Tibial nerve (tissue), 4 donors: ENCODE measurements at regions not wholly inside any gene's neighbourhood (a gene's known extent, or its start where the extent isn't known, plus 50 kb on each side); places are given as distances from the start of the nearest gene placed in this dataset.

Source experiments
- CTCF ChIP-seq, 5 experiments: fragments of 200-600 bp in 3 of 5; fragments of 450-650 bp in 2 of 5; sonication (generic) in 3 of 5; IDR thresholded peaks; one replicate each; pipeline ENCODE4 v1.5.1; 2016 to 2019; ENCODE audit warnings: antibody characterized with exemption in 5 of 5, mild to moderate bottlenecking in 3 of 5, moderate library complexity in 2 of 5
- EP300 ChIP-seq, 2 donors: sonication (generic); formaldehyde crosslinking; IDR thresholded peaks; one replicate each; pipeline ENCODE4 v1.6.1; 2017; ENCODE audit warnings: antibody characterized with exemption in 2 of 2, mild to moderate bottlenecking in 1 of 2
- POLR2A ChIP-seq, 2 donors: fragments of 450-650 bp; IDR thresholded peaks; one replicate each; pipeline ENCODE4 v1.6.1; 2017; ENCODE audit warnings: antibody characterized with exemption in 2 of 2, mild to moderate bottlenecking in 2 of 2, moderate library complexity in 2 of 2

GRCh38 chr7:11896663-11897062 is 64.7 kb upstream of the THSD7A start:
- no peak for TF ChIP-seq CTCF (IDR thresholded peaks at IDR 0.05)
- no peak for TF ChIP-seq POLR2A (IDR thresholded peaks at IDR 0.05)
- TF ChIP-seq EP300 (IDR thresholded peaks at IDR 0.05) = no peak
